Activated CD4-positive, alpha-beta T cell treated with anti-CD3 and anti-CD28 coated beads, Interleukin-2, amount 50 U/mL, for 16 hours (primary cell): ENCODE measurements at regions not wholly inside any gene's neighbourhood (a gene's known extent, or its start where the extent isn't known, plus 50 kb on each side); places are given as distances from the start of the nearest gene placed in this dataset.
"Not testable (repeated sequence)": the region's sequence is repeated elsewhere in the genome, so short reads cannot be mapped to it uniquely, and the experiment has no call there.

ENCODE experiments used
- DNase-seq: peaks from one replicate; pipeline ENCODE4 v3.0.0-alpha.2; 2020

GRCh38 chr9:94387338-94388010 lies 59.0 kb upstream of the NUTM2F start:
- not testable (repeated sequence) for DNase-seq

GRCh38 chr9:94388011-94388406 lies 59.6 kb upstream of the NUTM2F start:
- not testable (repeated sequence) for DNase-seq

- DNase-seq, result not testable (repeated sequence)
Observed at GRCh38 chr9:94390425-94391098, 62.1 kb upstream of the NUTM2F start.

- DNase-seq, result not testable (repeated sequence)
Observed at GRCh38 chr9:94392971-94393624, 64.7 kb upstream of the NUTM2F start.

GRCh38 chr9:94397766-94398379 lies 69.4 kb upstream of the NUTM2F start:
- peak; percentile 30 for DNase-seq

GRCh38 chr9:94400461-94400860 lies 72.0 kb upstream of the NUTM2F start:
- not testable (repeated sequence) for DNase-seq

GRCh38 chr9:94402795-94403194 lies 74.4 kb upstream of the NUTM2F start:
- not testable (repeated sequence) for DNase-seq

GRCh38 chr9:94403571-94403970 lies 75.1 kb upstream of the NUTM2F start:
- not testable (repeated sequence) for DNase-seq

- not testable (repeated sequence) for DNase-seq
Observed at GRCh38 chr9:94413665-94414064, 85.2 kb upstream of the NUTM2F start.

- DNase-seq, result not testable (repeated sequence)
Observed at GRCh38 chr9:94415111-94415510, 86.7 kb upstream of the NUTM2F start.

- not testable (repeated sequence) for DNase-seq
Observed at GRCh38 chr9:94420098-94420497, 91.7 kb upstream of the NUTM2F start.

GRCh38 chr9:94421951-94422350 lies 93.5 kb upstream of the NUTM2F start:
- not testable (repeated sequence) for DNase-seq

GRCh38 chr9:94425312-94425711 lies 96.9 kb upstream of the NUTM2F start:
- peak; percentile 39 for DNase-seq

GRCh38 chr9:94437128-94437527 lies 108.7 kb upstream of the NUTM2F start:
- DNase-seq, result not testable (repeated sequence)

- not testable (repeated sequence) for DNase-seq
Observed at GRCh38 chr9:94438336-94438735, 109.9 kb upstream of the NUTM2F start.

- not testable (repeated sequence) for DNase-seq
Observed at GRCh38 chr9:94441146-94441545, 112.7 kb upstream of the NUTM2F start.

- DNase-seq, result no peak
Observed at GRCh38 chr9:94441796-94442195, 113.1 kb upstream of the PCAT7 start.

GRCh38 chr9:94443032-94443722 lies 111.7 kb upstream of the PCAT7 start:
- DNase-seq, result no peak

GRCh38 chr9:94445863-94446262 lies 109.0 kb upstream of the PCAT7 start:
- DNase-seq, result no peak

- no peak for DNase-seq
Observed at GRCh38 chr9:94449486-94449885, 105.4 kb upstream of the PCAT7 start.

- DNase-seq, result no peak
Observed at GRCh38 chr9:94464790-94465189, 90.1 kb upstream of the PCAT7 start.

GRCh38 chr9:94472063-94472462 lies 82.8 kb upstream of the PCAT7 start:
- DNase-seq, result not testable (repeated sequence)
